Transverse colon (tissue), 4 donors: ENCODE measurements at regions not wholly inside any gene's neighbourhood (a gene's known extent, or its start where the extent isn't known, plus 50 kb on each side); places are given as distances from the start of the nearest gene placed in this dataset.

Experiments used
- DNase-seq: peaks from one replicate; pipeline ENCODE4 v3.0.0-alpha.2; 2019
- H3K27ac ChIP-seq, 4 donors: fragments of 200-600 bp; sonication (generic); 2 replicates each; pipeline ENCODE4 v1.5.1; 2016 to 2018; ENCODE audit warnings: inconsistent platforms in 4 of 4
- H3K27me3 ChIP-seq: fragments of 200-600 bp; sonication (generic); 2 replicates; pipeline ENCODE4 v1.5.1; 2017; ENCODE audit warnings: inconsistent platforms
- H3K36me3 ChIP-seq, 4 donors: fragments of 200-600 bp; sonication (generic); 2 replicates each; pipeline ENCODE4 v1.5.1; 2017 to 2019; ENCODE audit warnings: inconsistent platforms in 4 of 4
- H3K4me1 ChIP-seq, 4 donors: fragments of 200-600 bp; sonication (generic); 2 replicates each; pipeline ENCODE4 v1.5.1; 2017 to 2020; ENCODE audit warnings: inconsistent platforms in 4 of 4
- H3K4me3 ChIP-seq, 4 donors: fragments of 200-600 bp; sonication (generic); 1 replicate in 1 of 4; 2 replicates in 3 of 4; pipeline versions ENCODE4 v1.5.1 to v1.6.1; 2017 to 2019; ENCODE audit warnings: inconsistent platforms in 4 of 4
- H3K9me3 ChIP-seq, 2 donors: fragments of 200-600 bp; sonication (generic); 2 replicates each; pipeline ENCODE4 v1.5.1; 2017 to 2019; ENCODE audit warnings: inconsistent platforms in 2 of 2
- EP300 ChIP-seq: sonication (generic); formaldehyde crosslinking; IDR thresholded peaks from one replicate; pipeline ENCODE4 v1.6.1; 2017; ENCODE audit warnings: antibody characterized with exemption, low read depth
- POLR2A ChIP-seq: fragments of 450-650 bp; IDR thresholded peaks from one replicate; pipeline ENCODE4 v1.6.1; 2016; ENCODE audit warnings: antibody characterized with exemption, mild to moderate bottlenecking, moderate library complexity
- POLR2AphosphoS5 ChIP-seq, 3 donors: sonication (generic); formaldehyde crosslinking; IDR thresholded peaks; one replicate each; pipeline ENCODE4 v1.6.1; 2016; ENCODE audit warnings: antibody characterized with exemption in 3 of 3
- WGBS, 2 donors: methylation state at CpG; one replicate each; pipeline ENCODE4 v1.1.5; 2018; ENCODE audit warnings: low coverage in 1 of 2; 5-methylcytosine and 5-hydroxymethylcytosine counted together
- in situ Hi-C, 4 donors: fragments of 200-750 bp; cut with MboI; loops; one replicate each; pipeline versions ENCODE4 v1.15.0 to v1.15.1; 2017; ENCODE audit warnings: low sequenced_read_pairs in 3 of 4, low pct_ligation_motif_present in 1 of 4, low pct_unique_long_range_greater_than_20kb in 1 of 4
- intact Hi-C: fragments of 100-400 bp; cut with DNase I; formaldehyde crosslinking; loops from one replicate; pipeline ENCODE4 v1.15.1; 2023; ENCODE audit warnings: low total_unique reads
- TF ChIP-seq, protein P1 (sequence below), 5 experiments: fragments of 200-600 bp in 3 of 5; fragments of 450-650 bp in 2 of 5; sonication (generic) in 3 of 5; IDR thresholded peaks; 1 replicate in 2 of 5; 2 replicates in 3 of 5; pipeline ENCODE4 v1.5.1; 2016 to 2017; ENCODE audit warnings: antibody characterized with exemption in 5 of 5, inconsistent platforms in 3 of 5, mild to moderate bottlenecking in 2 of 5, moderate library complexity in 1 of 5

DNA sequence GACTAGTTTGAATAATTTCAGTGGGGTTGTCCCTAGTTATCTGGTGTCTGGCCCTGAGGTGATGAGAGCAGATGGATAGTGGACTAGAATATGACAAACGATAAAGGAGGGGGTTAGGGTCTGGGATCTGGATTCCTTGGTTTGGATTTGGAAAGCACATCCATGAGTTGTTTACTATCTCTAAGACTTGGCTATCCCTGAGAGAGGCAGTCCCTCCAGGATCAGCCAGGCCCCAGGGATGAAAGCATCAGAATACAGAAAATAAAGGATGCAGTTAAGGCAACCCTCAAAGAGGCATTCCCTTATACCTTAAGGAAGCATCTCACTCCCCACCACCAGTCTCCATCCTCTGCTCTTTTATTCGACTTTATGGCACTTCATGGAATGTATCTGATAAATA is 230.7 kb downstream of the NHLRC3 start:
- Histone ChIP-seq H3K36me3 (no peaks in the 10 kb centered on the region), H3K4me1 (peaks cover 0 to 1% (median 0%) of the 10 kb centered on the region in 4 donors), H3K27me3 (no peaks in the 10 kb centered on the region), H3K9me3 (no peaks in the 10 kb centered on the region), H3K27ac (no peak overlapping the region), H3K4me3 (no peak overlapping the region)
- 65 to 81% methylated on average over 2 of the region's 2 CpGs for WGBS, 2 donors
- TF ChIP-seq, protein P1, sequence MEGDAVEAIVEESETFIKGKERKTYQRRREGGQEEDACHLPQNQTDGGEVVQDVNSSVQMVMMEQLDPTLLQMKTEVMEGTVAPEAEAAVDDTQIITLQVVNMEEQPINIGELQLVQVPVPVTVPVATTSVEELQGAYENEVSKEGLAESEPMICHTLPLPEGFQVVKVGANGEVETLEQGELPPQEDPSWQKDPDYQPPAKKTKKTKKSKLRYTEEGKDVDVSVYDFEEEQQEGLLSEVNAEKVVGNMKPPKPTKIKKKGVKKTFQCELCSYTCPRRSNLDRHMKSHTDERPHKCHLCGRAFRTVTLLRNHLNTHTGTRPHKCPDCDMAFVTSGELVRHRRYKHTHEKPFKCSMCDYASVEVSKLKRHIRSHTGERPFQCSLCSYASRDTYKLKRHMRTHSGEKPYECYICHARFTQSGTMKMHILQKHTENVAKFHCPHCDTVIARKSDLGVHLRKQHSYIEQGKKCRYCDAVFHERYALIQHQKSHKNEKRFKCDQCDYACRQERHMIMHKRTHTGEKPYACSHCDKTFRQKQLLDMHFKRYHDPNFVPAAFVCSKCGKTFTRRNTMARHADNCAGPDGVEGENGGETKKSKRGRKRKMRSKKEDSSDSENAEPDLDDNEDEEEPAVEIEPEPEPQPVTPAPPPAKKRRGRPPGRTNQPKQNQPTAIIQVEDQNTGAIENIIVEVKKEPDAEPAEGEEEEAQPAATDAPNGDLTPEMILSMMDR (IDR thresholded peaks at IDR 0.05) = no peak
- TF ChIP-seq EP300 = no peak
- no peak for TF ChIP-seq POLR2AphosphoS5 (IDR thresholded peaks at IDR 0.05)
- no peak for TF ChIP-seq POLR2A
- no peak for DNase-seq
- intact Hi-C loops (no loop called here), in situ Hi-C loops (loop anchor here in 1 of 4 donors (25.0 kb wide), 1 partner anchor 343 kb away; the partner anchor contains the start of gene LHFPL6)

DNA sequence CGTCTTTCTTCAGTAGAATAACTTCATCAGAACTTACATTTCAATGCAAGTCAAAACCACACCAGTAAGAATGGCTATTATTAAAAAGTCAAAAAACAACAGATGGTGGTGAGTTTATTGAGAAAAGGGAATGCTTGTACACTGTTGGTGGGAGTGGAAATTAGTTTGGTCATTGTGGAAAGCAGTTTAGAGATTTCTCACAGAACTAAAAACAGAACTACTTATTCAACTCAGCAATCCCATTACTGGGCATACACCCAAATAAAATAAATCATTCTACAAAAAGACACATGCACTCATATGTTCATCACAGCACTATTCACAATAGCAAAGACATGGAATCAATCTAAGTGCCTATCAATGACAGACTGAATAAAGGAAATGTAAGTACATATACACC is 231.2 kb downstream of the NHLRC3 start:
- Histone ChIP-seq H3K9me3 (no peaks in the 10 kb centered on the region), H3K4me1 (peaks cover 0 to 5% (median 2%) of the 10 kb centered on the region in 4 donors), H3K27ac (no peak overlapping the region), H3K36me3 (no peaks in the 10 kb centered on the region), H3K27me3 (no peaks in the 10 kb centered on the region), H3K4me3 (no peak overlapping the region)
- in situ Hi-C loops = loop anchor here in 1 of 4 donors (25.0 kb wide), 1 partner anchor 343 kb away; the partner anchor contains the start of gene LHFPL6
- 38 to 70% methylated on average over 1 of the region's 1 CpG for WGBS, 2 donors
- intact Hi-C loops = no loop called here
- DNase-seq = no peak
- TF ChIP-seq, protein P1 (IDR thresholded peaks at IDR 0.05) = no peak
- TF ChIP-seq EP300 (no peak), POLR2AphosphoS5 (IDR thresholded peaks at IDR 0.05) (no peak), POLR2A (no peak)

DNA sequence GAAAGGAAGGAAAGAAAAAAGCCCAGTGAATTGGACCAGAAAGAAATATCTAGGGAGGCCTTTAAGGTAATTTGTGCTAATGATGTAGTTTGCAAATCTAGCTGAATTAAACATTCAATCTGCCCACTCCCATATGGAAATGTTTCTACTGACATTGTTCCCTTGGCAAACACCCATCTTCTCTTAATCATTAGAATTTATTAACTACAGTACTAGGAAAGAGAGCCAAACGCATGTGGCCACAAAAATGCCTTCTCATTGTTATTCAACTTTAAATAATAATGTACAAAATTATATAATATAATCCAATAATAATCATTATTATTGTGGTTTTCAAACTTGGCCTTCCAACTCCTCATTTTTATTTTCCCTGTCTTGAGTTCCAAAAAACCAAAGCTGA is 234.7 kb downstream of the NHLRC3 start:
- Histone ChIP-seq H3K36me3 (no peaks in the 10 kb centered on the region), H3K27me3 (no peaks in the 10 kb centered on the region), H3K9me3 (no peaks in the 10 kb centered on the region), H3K4me3 (no peak overlapping the region), H3K27ac (no peak overlapping the region), H3K4me1 (peaks cover 0 to 7% (median 2%) of the 10 kb centered on the region in 4 donors)
- TF ChIP-seq POLR2AphosphoS5 (IDR thresholded peaks at IDR 0.05) = no peak
- no peak for TF ChIP-seq POLR2A
- TF ChIP-seq, protein P1 (IDR thresholded peaks at IDR 0.05) = no peak
- TF ChIP-seq EP300 = no peak
- in situ Hi-C loops = loop anchor here in 3 of 4 donors (10.0 to 25.0 kb wide), 2 partner anchors 339 to 342 kb away; partner anchors contain the start of gene LHFPL6 (in 1 of the 3)
- 80% methylated on average over 1 of the region's 1 CpG for WGBS, 2 donors
- intact Hi-C loops = no loop called here
- no peak for DNase-seq

DNA sequence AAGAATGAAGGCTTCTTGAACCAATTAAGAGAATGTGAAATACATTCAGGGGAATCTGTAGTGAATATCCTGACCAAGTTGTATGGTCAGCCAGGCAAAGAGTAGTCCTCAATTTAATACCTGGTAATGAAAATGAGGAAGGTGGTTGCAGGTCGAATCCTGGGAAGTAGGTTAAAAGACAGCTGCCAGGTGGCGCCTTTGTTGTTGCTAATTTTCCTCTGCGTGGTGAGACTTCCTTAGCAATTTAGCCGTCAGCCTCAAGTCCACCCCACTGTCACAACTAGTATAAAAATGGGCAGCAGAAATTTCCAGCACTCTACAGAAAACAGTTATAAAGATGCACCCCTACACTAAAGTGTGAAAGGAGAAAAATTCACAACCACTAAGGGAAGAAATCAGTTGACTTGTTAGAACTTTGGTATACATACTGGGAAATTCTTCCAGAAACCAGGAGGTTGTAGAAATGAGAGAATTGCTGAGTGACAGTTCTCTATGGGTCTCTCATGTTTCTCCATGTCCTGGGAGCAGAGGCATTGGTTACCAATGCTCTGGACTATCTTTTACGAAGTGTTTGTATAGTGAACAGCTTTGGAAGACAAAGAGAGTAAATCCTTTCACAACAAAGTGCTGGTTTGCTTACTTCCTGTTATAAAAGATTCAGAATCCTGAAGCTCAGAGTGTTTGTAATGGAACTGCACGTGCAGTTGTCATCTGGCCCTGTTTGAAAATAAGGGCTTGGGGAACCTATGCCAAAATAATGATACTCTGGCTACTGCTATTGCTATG is 235.9 kb downstream of the NHLRC3 start:
- 27 to 50% methylated on average over 4 to 6 of the region's 6 CpGs for WGBS, 2 donors

More for the DNA sequence above, 235.9 kb downstream of the NHLRC3 start:
- Histone ChIP-seq H3K27me3 (no peaks in the 10 kb centered on the region), H3K9me3 (no peaks in the 10 kb centered on the region), H3K36me3 (no peaks in the 10 kb centered on the region), H3K4me1 (peaks cover 0 to 7% (median 2%) of the 10 kb centered on the region in 4 donors), H3K27ac (no peak overlapping the region), H3K4me3 (no peak overlapping the region)
- in situ Hi-C loops = loop anchor here in 3 of 4 donors (10.0 to 25.0 kb wide), 2 partner anchors 338 to 341 kb away; partner anchors contain the start of gene LHFPL6 (in 1 of the 3)
- TF ChIP-seq, protein P1 (IDR thresholded peaks at IDR 0.05) = peak in 4 of 5 experiments; percentile 8 to 29 (median 24)
- TF ChIP-seq POLR2A (no peak), POLR2AphosphoS5 (IDR thresholded peaks at IDR 0.05) (no peak), EP300 (no peak)
- DNase-seq = peak; percentile 17
- intact Hi-C loops = no loop called here
